Kidney tubule cell (primary cell): ENCODE measurements at regions not wholly inside any gene's neighbourhood (a gene's known extent, or its start where the extent isn't known, plus 50 kb on each side); places are given as distances from the start of the nearest gene placed in this dataset.
A peak's percentile ranks its signal among the peaks of the same experiment; 100 is the strongest.

ENCODE experiments used
- DNase-seq: peaks from one replicate; pipeline ENCODE4 v3.0.0-alpha.2; 2018; ENCODE audit warnings: low spot score

DNA sequence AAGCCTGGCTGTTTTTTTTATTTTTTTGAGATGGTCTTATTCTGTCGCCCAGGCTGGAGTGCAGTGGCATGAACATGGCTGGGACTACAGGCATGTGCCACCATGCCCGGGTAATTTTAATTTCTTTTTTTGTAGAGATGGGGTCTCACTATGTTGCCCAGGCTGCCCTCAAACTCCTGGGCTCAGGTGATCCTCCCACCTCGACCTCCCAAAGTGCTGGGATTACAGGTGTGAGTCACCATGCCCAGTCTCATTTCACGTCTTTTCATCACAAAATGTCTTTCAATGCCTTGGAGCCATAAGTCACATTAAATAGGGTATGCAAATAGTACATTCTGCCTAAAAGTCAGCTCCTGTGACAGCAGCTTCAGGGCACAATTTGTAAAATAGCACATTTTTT lies 52.8 kb downstream of the SOX2 start:
- DNase-seq, result no peak

DNA sequence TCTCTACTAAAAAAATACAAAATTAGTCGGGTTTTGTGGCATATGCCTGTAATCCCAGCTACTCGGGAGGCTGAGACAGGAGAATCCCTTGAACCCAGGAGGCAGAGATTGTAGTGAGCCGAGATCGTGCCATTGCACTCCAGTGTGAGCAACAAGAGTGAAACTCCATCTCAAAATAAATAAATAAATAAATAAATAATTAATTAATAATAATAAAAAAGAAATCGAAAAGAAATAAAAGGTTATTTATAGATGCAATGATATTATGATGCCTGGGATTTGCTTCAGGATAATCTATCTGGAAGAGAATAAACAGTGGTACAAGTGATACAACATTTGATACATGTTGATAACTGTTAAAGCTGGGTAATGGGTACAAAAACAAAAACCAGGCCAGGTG lies 58.6 kb downstream of the SOX2 start:
- no peak for DNase-seq

DNA sequence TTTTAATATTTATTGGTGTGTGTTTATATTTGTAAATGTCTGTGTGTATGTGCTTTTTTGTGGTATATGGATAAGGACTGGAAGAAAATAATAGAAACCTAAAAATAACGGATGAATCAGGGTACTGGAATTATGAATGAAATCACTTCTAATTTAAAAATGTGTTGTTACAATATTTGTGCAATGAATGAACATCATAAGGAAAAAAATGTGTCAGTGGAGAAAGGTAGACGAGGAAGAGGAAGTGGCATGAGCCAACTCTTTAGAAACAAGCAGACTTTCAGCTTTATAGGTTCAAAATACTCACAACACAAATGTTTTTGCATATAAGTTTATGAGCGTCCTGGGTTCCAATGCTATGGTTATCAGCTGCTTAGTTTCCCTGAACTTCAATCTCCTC lies 59.4 kb downstream of the SOX2 start:
- no peak for DNase-seq

DNA sequence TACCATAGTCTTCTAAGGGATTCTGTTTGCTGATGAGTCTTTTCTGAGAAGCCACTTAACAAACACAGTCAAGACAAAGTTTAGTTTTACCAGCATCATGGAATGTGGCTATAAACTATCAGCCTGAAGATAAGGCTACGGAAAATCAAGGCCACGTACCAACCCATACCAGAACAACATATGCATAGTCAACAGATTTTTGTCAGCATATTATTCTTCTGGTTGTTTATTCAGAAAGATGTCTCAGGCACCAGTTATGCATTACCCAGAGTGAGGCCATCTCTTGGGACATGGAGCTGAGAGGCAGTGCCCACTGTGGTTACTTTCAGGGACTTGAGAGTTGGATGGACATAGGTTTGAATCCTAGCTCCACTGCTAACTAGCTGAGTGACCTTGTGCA lies 60.4 kb downstream of the SOX2 start:
- no peak for DNase-seq

DNA sequence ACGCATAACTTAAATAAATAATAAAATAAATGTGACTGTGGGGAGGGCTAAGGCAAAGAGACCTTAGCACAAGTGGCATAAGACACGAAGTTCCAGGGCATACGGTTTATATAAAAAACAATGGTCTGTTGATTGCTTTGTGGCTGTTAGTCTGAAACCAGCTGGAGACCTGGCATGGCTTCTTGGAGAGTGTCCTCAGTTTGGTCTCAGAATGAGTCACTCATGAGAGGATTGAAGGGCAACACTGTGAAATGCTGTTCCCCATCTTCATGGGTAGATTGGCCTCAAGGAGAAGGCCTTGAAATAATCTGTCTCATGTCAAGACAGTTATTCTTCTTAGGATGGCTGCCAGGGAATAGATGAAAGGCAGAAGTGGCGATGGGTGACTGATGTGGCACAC lies 62.2 kb downstream of the SOX2 start:
- DNase-seq, result no peak

DNA sequence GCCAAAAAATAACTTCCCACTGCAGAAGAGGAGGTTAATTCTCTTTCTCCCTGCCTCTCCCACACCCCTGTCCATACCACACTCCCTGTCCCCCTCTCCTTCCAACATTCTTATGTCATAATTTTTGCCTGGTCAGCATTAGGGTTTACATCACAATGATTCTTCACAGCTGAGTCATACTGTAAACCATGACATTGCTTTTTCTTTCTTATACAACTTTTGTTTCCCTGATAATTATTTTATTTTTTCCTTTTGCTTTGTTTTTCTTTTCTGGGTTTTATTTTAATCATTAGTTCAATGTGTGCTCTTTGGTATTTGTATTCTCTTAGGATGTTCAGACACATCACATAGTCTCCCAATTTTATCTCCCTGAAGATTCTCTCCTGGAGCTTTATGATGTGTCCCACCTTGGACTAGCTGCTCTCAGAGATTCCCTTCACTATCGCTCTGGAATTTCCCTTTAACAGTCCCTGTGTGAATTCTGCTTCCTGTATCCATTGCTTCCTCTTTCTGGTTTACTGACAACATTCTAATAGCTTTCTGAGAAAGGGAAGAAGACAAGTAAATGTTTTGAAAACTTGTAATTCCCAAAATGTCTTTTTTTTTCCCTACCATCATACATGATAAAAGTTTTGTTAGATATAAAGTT lies 70.7 kb downstream of the SOX2 start:
- peak; percentile 80 for DNase-seq

DNA sequence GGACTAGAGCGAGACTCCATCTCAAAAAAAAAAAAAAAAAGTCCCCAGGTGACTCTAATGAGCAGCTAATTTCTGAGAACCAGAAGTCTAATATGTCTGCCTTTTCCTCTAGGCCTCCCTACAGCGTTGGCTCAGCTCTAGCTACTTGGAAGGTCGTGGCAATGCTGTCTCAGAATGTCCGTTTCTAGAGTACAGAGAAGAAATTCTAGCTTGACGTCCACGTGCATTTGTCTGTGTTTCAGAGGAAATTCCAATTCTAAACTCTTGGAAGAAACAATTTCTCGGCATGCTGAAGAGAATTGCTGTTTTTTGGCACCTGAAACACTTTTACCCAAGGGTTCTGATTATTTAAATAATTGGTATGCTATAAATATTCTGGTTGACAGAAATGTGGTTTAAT lies 78.8 kb downstream of the SOX2 start:
- DNase-seq, result no peak

DNA sequence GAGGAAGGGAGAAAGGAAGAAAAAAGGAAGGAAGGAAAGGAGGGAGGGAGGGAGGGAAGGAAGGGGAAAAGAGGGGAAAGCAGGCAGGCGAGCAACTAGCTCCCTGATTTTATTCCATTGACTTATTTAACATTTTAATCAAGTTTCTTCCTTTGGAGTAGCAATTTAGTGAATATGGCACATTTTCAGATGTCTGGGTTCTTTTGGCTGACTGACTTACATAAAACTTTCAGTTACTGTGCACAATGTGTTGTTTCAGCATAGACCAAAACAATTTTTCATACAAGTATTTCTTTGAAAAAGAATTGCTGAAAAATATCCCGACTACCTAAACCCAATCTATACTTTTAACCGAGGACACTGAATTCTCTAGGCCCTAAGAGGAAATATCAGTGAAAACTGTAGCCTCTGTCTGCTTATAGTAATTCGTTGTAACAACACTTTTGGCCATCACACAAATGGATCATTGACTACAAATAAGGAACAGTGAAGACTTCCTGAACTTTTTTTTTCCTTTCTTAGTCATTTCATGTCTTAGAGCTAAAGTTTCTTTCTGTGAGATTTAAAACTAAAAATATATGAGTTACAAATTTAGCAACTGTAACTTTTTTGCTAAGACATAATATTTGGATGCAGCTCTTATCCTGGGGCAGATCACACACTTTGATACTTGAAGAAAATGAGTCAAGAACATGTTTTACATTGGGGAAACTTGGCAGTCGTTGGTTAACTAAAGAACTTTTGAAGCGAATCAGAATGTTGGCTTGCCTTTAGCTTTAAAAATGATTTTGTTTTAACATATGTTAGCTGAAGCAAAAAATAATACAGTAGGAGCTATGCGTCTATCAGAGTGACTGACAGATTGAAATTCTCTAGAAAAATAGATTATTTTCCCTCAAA lies 79.6 kb downstream of the SOX2 start:
- DNase-seq, result no peak

DNA sequence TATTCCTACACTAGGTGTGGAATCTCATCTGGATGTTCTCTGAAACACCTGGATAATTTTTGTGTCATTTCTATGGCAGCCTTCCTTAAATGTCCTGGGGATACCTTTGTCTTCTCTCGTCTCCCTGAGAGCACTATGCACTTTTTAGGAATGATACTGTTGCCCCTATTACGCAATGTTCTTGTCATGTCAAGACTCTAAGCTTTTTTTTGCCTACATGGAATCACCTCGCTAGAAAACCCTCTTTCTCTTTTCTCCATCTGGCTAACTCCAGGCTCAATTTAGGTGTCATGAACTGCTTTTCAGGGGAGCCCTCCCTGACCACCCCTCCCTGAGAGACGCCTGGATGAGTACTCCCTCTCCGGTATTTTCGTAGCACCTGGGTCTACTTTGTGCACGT lies 81.3 kb downstream of the SOX2 start:
- no peak for DNase-seq

DNA sequence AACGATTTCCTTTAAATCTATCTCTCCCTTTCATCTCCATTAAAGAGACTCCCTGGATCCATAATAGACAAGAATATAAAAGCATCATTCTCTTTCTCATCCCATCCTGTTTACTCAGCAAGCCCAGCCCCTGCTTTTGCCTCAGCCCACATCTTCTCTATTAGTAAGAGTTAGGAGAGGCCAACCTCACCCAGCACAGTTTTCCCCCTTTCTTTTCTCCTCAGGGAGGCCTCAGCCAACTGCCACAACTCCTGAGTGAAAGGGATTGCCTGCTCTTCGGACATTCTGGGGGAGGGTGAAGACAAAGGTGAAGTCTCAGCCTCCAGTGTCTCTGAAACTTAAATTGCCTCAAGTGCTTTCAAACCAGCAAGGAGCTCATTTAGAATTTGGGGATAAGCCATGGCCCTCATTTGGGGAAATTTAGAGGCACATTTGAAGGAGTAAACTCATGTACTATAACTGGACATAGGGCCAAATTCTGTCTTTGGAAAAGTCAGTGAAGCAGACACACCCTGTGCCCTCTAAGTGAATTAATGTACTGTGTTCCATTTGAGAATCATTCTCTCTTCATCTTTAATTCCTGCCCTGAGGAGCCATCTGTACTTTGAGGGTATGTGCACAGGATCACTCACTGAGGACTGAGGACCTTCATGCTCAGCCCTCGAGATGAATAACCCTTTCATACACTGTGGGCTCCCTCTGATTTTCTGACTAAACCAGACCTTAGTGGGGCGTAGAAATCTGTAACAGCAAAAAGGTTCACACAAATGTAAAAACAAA lies 82.5 kb downstream of the SOX2 start:
- DNase-seq, result no peak

DNA sequence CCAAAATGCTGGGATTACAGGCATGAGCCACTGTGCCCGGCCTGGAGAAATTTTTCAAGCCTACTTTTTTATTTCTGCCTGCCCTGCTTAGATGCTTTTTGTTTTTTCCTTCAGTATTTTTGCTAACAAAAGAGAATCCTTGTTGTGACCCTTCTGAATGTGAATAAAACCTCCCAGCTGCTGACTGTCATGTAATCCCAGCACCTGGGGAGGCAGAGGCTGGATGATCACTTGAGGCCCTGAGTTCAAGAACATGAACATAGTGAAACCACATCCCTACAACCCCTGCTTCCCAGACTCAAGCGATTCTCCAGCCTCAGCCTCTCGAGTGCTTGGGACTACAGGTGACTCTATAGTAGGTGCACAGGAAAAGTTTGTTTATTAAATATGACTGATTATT lies 84.9 kb downstream of the SOX2 start:
- DNase-seq, result no peak

DNA sequence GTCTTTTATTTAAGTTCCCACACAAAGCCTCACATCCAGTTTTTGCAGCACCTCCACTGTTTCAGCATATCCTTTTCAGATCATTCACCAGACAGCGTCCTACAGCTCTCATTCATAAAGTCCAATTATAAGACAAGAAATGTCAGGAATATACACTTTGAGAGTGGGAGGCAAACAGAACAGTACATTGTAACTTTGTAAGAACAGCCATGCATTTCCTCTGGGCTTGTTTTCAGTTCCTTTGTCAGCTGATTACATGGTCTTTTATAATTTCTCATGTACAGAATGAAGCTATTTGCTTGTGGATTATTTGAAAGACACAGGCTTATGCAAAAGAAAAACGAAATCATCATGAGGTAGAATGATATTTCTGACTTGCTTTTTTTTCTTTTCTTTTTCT lies 85.7 kb downstream of the SOX2 start:
- no peak for DNase-seq

DNA sequence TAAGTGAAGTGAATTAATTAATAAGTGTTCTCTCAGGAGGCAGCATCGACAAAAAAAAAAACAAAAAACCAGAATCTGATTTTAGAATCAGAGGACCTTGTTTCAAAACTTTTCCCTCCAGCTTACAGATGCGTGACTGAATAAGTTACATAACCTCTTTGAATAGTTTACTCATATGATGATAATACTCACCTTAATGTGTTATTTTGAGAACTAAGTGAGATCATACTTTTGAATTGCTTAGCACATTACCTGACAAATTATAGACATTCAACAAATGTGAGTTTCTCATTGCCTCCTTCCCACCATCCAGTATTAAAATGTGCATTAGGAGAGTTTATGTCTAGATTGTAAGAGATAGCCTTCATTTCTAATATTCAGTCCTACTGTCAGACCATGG lies 94.0 kb downstream of the SOX2 start:
- DNase-seq, result no peak

DNA sequence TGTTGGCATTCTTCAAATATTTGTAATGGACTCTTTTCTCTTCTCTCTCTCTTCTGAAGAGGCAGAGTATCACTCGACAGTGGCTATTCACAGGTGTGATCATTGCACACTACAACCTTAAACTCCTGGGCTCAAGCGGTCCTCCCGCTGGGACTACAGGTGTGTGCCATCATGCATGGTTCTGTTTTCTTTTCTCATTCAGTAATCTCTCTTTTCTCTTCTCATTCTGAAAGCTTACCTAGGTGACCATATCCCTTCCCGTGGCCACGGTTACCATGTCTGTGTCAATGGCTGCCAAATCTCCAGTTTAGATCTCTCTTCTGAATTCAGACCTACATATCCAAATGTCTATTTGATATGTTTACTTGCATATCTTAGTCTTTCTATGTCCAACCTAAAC lies 96.3 kb downstream of the SOX2 start:
- DNase-seq, result no peak

DNA sequence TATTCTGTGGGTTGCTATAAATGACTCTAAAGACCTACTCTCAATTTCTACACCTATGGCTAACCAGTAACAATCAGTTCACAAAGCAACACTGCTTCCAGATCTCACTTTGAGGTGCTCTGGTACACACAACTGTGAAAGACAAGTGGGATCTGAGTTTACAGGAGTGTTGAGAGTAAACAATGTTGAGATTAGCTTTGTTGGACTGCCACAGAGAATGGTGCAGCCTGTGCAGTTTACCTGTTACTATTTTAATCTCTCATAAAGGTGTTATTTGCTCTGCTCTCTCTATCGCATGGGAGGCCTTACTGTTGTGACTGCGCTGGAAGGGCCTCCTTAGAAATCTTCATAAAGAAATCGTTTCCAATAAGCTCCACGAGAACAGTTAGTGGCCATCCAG lies 112.0 kb downstream of the SOX2 start:
- DNase-seq, result no peak

DNA sequence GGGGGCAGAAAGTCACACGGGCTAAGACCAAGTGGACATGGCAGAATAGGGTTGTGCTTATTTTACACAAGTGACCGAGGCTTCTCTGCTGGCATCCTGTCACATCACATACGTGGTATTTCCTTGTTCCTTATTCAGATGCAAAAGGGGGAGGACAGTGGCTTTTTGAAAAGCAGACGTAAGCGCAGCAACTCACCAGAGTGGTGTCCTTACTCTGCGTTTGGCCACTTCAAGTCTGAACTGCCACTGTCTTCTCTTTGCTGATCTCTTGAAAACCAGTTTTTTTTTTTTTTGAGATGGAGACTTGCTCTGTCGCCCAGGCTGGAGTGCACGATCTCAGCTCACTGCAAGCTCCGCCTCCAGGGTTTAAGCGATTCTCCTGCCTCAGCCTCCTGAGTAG lies 113.2 kb downstream of the SOX2 start:
- DNase-seq, result no peak

DNA sequence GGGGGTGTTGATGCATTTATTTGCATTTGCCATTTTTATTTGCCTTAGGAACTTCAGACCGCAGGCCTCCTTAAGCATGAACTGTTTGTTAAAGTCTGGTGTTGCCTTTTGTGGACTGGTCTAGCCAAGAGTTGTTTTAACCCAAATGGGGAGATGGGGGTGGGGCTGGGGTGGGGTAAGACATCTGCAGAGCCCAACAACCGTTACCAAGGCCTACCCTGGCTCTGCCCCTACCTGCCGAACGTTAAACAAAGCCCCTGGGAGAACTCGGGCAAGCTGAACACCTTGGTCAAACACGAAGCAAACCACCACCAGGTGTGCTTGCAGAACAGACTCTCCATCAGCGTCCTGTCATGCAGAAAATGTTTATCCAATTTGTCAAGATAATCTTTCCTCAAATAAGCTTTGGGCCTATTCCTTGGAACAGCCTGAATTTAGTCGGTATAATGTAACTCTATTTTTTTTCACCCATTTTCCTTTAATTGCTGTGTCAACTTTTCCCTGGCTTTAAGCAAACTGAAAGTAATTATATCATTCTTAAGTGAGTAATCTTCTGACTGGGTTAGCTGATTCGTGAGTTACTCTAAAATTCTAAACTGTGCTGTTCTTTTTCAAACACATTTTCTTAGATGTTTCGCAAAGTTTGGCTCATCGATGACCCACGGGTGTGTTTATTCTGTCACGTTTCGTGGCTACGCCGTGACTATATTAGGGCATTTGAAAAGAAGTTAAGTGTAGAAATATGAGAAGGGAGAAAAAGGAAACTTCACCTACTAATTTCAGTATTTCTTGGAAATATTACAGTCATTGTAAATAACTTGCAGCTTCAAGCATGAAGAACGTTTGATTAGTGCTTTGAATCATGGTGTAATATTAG lies 127.6 kb downstream of the SOX2 start:
- peak; percentile 18 for DNase-seq

DNA sequence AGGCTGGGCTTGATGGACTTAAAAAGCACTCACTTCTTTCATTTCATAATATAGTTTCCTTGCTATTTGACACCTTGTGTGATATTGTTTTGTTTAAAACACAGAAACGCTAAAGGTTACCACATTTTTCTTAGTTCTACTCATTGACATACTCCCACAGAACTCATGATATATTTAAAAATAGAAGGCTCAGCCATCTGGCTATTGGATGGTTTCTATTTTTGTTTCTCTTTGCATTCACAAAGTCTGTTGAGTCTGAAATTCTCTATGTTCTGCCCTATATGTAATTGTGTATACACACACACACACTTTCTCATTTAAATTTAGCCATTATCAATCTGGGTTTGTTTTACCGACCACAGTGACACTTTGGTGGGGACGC lies 128.2 kb downstream of the SOX2 start:
- DNase-seq, result no peak

DNA sequence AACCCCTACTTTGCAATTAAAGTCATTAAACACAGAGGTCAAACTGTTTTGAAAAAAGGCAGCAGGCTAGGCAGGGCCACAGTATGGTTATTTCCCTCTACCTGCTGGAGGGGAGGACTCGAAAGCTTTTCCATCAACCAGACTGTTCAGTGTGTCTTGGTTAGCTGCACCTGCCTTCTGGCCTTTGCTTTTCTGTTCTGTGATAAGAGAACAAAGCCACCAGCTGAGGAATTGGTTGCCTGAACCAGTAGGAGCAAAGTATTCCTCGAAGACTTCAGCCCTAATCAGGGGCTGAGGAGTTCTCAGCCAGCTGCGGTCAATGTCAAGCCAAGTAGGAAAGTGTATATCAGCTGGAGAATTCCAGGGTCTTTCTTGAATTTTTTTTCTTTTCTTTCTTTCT lies 132.5 kb downstream of the SOX2 start:
- no peak for DNase-seq

DNA sequence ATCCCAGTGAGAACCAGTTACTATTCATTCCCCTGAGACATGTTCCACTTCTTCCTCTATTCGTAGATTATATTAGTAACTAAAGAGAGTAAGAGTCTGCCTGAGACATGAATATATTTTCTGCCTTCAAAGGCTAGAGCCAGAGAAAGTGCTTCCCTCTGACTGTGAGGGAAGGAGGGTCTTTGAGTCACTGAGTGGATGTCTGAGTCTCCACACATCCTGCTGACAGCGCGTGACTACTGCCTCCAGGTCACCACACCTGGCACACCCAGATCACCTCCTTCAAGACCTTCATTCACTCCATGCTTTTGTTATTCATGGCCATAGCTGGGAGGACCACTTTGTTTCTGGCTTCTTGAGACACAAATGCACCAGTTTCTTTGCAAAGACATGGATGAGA lies 135.6 kb downstream of the SOX2 start:
- DNase-seq, result peak; percentile 3

DNA sequence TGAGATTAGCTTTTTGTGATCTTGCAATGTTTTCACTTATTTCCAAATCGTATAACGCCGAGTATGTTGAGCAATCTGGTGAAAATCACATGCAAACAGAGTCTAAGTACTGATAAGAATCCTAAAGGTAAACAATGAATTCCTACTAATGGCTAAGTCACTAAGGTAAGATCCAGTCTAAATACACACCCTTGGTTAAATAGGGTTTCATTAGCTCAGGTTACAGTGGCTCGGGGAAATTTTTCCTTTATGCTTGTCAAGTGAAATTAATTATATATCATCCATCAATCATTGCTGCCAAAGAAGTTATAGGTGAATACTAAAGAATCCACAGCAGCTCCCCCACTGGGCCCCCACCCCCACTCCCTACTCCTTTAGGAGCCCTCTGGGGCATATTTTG lies 139.3 kb downstream of the SOX2 start:
- no peak for DNase-seq

DNA sequence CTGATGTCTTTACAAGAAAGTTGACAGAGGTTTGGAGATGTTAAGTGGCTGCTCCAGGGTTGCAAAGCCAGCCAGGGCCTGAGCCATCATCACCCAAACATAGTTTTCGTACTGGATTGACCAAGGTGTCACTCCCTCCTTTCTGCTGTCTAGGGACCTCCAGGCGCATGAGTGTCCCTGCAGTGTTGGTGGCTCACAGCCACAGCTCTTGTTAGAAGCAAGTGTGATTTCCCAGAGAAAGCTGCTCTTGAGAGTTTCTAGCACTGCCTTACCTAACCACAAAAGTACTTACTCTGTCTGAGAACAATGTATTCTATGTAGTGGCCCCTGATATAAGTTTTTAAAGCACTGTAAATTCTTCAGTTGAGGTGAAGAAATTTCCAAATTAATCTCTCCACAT lies 144.1 kb downstream of the SOX2 start:
- DNase-seq, result no peak
